Renal cortex interstitium (tissue), 11 donors: ENCODE measurements at regions not wholly inside any gene's neighbourhood (a gene's known extent, or its start where the extent isn't known, plus 50 kb on each side); places are given as distances from the start of the nearest gene placed in this dataset.

Source experiments
- DNase-seq, 11 donors: peaks; one replicate each; pipeline ENCODE4 v3.0.0-alpha.2; 2013; ENCODE audit warnings: low read depth in 9 of 11, low spot score in 4 of 11; ENCODE audit errors: extremely low read depth in 1 of 11

DNA sequence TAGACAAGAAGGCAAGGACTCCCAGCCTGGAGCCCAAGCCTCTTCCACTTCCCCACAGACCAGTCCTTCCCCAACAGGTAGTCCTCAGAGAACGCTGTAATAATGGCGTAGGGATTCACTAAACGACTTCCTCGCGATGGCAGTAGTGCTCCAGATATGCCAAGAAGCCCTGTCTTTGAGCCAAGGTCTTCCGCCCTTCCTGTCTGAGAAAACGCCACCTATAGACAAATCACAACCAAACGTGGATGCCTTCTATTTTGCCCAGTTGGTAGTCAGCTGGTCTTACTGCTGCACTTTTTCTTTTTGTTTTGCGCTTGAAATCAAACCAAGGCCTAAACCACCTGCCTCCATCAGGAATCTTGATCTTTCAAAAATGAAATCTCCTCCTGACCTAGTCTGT is 203.3 kb downstream of the OR13H1 start:
- peak in 5 of 11 donors; percentile 78 to 87 (median 82) for DNase-seq

DNA sequence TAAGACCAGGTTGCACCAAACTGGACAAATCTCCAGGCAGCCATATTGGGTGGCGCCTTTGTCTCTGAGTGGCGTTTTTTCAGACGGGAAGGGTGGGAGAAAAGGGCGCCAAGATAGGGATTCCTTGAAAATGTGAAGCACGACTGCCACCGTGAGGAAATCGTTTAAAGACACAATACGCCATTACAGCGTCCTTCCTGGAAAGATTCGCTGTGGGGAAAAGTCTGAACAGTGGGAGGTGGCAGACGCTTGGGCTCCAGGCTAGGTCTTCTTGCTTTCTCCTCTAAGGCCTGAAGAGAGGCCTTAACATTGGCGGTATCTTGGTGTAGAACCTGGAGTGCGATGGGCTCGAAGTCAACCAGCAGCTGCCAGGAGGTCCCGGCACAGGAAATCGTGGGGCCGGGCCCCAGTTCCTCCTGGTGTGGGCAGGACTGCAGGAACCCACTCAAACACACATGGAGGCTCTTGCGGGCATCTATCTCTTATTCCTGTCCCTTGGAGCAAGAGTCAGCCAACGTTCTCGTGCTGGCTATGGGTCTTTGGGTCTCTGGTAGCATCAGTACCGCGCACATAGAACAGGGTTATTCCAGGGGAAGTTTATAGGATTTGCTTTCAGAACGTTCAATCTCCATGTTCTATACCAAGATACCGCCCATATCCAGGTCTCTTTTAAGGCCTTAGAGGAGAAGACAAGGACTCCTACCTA is 208.8 kb downstream of the OR13H1 start:
- peak in 5 of 11 donors; percentile 84 to 90 (median 87) for DNase-seq

DNA sequence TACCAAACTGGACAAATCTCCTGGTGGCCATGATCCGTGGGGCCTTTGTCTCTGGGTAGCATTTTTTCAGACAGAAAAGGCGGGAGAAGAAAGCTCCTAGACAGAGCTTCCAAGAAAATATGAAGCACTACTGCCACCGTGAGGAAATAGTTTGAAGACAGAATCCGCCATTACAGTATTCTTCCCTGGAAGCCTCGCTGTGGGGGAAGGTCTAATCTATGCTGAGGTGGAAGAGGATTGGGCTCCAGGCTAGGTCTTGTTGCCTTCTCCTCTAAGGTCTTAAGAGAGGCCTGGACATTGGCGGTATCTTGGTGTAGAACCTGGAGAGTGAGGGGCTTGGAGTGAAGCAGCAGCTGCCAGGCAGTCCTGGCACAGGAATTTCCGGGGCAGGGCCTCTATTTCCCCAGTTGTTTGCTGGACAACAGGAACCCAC is 218.9 kb downstream of the OR13H1 start:
- peak in 5 of 11 donors; percentile 79 to 92 (median 83) for DNase-seq

DNA sequence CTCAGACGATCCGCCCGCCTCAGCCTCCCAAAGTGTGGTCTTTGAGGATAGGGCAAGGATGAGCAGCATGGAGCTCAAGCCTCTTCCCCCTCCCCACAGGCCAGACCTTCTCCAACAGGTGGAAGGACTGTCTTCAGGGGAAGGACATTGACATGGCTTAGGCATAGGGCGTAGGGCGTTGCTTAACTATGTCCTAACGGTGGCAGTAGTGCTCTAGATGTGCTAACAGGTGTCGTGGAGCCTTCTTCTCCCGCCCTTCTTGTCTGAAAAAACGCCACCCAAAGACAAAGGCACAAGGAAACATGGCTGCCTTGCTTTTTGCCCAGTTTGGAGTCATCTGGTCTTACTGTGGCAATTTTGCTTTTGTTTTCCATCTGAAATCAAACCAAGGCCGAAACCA is 219.8 kb downstream of the OR13H1 start:
- peak in 5 of 11 donors; percentile 84 to 91 (median 87) for DNase-seq

DNA sequence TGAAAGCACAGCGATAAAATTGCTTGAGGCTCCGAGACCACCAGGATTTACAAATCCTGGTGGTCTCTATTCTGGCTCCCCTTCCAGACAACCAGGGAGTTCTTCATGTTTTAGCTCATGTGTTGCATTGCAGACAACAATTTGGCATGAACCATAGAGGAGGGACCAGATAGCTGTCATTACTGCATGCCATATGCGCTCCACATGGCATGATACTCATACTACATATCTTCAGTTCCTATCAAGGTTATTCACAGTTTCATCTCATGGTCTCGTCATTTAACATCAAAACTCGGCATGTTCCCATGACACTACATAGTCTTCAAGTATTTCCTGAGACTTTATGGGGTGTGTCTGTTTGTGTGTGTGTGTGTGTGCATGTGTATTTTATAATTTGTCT is 220.3 kb downstream of the OR13H1 start:
- no peak for DNase-seq

DNA sequence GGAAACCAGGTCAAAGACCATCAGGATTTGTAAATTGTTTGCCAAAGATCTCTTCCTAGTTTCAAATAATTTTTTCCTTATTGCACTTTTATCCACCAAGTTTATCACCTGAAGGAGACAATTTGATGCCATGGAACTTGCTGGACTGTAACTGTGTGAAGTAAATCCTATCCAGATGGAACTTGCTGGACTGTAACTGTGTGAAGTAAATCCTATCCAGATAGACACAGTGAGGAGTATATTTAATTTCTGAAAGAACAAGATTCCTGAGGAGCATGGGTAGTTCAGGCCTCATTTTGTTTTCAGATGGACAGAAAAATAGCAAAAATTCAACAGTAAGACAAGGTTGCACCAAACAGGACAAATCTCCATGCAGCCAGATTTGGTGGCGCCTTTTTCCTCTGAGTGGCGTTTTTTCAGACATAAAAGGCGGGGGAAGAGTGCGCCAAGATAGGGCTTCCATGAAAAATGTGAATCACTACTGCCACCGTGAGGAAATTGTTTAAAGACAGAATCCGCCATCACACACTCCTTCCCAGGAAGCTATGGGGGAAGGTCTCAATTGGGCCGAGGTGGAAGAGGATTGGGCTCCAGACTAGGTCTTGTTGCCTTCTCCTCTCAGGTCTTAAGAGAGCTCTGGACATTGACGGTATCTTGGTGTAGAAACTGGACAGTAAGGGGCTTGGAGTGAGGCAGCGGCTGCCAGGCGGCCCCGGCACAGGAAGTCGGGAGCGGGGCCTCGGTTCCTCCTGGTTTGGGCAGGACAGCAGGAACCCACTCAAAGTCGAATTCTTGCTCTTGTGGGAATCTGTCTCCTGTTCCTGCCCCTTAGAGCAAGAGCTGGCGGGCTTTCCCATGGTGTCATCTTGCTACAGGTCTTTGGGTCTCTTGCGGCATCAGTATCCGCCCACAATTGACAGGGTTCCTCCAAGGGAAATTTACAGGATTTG is 234.7 kb downstream of the OR13H1 start:
- peak in 5 of 11 donors; percentile 83 to 90 (median 86) for DNase-seq

DNA sequence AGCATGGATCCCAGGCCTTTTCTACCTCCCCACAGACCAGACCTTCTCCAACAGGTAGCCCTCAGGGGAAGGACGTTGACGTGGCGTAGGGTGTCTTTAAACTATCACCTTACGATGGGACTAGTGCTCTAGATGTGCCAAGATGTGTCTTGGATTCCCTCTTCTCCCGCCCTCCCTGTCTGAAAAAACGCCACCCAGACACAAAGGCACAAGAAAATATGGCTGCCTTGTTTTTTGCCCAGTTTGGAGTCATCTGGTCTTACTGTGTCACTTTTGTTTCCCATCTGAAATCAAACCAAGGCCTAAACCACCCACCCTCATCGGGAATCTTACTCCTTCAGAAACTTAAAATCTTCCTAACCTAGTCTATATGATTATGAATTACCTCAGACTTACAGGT is 235.4 kb downstream of the OR13H1 start:
- DNase-seq, result no peak

DNA sequence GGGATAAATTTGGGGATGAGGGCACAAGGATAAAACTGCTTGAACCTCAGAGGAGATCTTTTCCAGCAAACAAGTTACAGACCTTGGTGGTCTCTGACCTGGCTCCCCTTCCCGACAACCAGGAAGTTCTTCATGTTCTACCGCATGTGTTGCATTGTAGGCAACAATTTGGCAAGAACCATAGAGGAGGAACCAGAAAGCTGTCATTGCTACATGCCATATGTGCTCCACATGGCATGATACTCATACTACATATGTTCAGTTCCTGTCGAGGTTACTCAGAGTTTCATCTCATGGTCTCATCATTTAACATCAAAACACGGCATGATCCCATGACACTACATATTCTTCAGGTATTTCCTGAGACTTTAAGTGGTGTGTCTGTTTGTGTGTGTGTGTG is 235.9 kb downstream of the OR13H1 start:
- DNase-seq, result no peak

DNA sequence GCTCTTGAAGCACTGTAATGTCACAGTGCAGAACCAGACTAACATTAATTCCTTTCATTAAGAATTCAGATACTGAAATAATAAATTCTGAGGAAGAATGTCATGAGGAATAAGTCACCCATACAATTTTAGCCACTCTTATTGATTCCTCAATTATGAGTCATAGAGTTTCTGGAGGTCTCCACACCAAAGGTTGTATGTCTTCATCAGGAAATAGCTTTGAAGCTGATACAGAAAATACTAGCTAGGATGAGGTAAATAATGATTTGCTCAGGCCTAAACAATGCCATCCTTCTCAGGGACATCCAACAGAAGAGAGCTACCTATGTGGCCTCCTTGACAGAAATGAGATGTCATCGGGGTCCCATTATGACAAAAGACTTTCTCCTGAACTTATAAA is 238.8 kb downstream of the OR13H1 start:
- no peak for DNase-seq

DNA sequence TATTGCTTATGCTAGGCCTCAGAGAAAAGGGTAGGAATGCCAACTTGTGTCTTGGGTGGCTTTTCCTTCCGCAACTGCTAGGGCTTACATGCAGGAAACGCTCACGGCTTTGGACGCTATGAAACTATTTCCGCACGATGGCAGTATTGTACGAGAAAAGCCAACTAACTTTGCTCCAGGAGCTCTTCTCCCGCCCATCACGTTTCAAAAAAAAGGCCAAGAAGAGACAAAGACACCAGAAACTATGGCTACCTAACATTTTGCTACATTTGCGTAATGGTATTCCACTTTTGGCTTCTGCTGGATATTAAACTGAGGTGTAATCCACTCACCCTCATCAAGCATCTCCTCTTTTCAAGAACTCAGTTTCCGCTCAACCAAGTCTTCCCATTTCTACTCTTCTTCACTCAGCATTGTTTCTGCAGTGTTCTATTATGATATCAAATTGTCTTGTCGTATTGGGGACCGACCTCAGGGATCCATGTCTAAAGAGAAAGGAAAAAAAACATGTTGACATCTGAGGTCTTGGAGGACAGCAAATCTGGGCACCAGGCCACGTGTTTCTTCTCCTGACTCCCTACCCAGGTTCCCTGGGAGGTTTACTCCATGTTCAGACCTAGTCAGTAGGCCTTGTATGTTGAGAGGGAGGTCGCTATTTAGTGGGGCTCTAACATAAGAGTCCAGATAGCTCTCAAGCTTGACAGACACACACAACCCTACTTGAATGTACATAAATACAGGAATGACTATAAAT is 239.4 kb upstream of the STK26 start:
- peak in 5 of 11 donors; percentile 84 to 91 (median 91) for DNase-seq

DNA sequence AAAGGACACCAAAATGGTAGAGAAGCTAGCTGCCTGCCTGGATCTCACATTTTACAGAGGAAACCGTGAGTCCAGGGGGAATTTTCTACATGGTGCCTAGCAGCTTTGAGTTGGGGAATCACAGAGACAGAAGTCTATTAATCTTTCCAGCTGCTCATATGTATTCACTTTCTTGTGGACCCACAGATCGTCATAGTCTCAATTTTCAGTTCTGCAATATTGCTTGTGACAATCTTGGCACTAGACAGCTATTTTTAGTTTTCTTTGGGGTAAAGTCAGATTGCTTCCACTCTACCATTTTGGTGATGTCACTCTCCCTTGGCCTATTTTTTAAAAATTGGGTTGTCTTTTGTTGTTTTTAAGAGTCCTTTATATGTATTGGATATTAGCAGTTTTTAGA is 233.4 kb upstream of the STK26 start:
- DNase-seq, result no peak

DNA sequence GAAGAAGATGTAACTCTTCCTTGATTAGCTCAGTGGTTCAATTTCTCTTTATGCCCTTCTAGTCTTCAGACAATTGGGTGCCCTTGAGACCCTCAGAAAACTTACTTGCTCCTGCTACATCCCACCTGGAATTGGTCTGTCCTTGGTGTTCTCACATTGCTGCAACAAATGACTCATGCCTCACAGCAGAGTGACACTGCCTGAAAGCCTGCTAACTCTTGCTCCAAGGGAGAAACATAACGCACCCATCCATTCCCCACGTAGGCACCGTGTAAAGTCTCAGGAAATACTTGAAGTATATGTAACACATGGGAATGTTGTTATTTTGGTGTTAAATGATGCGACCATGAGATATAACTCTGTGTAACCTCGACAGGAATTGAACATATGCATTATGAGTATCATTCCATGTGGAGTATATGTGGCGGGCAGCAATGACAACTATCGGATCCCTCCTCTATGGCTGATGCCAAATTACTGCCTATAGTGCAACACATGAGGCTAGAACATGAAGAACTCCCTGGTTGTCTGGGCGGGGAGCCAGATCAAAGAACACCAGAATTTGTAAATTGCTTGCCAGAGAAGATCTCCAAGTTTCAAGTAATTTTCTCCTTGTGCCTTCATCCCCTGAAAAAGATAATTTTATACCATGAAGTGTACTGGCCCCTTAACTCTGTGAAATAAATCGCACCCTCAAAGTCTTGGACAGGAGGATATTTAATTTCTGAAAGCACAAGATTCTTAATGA is 231.3 kb upstream of the STK26 start:
- DNase-seq, result no peak

DNA sequence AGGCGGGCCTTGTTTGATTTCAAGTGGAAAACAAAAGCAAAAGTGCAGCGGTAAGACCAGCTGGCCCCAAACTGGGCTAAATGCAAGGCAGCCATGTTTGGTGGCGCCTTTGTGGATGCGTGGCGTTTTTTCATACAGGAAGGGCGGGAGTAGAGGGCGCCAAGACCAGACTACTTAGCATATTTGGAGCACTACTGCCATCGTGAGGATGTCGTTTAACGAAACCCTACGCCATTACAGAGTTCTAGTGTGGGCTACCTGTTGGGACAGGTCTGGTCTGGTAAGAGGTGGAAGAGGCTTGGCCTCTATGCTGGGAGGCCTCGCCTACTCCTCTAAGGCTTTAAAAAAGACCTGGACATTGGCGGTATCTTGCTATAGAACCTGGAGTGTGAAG is 230.7 kb upstream of the STK26 start:
- DNase-seq, result peak in 5 of 11 donors; percentile 91 to 93 (median 92)

DNA sequence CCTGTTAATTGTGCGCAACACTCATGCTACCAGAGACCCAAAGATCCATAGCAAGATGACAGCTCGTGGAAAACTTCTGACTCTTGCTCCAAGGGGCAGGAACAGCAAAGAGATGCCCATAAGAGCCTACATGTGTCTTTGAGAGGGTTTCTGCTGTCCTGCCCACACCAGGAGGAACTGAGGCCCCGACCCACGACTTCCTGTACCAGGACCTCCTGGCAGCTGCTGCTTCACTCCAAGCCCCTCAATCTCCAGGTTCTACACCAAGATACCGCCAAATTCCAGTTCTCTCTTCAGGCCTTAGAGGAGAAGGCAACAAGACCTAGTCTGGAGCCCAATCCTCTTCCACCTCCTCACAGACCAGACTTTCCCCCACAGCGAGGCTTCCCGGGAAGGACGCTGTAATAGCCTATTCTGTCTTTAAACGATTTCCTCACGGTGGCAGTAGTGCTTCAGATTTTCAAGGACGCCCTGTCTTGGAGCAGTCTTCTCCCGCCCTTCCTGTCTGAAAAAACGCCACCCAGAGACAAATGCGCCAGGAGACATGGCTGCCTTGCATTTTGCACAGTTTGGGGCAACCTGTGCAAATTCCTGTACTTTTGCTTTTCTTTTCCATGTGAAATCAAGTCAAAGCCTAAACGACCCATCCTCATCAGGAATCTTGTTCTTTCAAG is 230.2 kb upstream of the STK26 start:
- peak in 5 of 11 donors; percentile 89 to 92 (median 91) for DNase-seq

DNA sequence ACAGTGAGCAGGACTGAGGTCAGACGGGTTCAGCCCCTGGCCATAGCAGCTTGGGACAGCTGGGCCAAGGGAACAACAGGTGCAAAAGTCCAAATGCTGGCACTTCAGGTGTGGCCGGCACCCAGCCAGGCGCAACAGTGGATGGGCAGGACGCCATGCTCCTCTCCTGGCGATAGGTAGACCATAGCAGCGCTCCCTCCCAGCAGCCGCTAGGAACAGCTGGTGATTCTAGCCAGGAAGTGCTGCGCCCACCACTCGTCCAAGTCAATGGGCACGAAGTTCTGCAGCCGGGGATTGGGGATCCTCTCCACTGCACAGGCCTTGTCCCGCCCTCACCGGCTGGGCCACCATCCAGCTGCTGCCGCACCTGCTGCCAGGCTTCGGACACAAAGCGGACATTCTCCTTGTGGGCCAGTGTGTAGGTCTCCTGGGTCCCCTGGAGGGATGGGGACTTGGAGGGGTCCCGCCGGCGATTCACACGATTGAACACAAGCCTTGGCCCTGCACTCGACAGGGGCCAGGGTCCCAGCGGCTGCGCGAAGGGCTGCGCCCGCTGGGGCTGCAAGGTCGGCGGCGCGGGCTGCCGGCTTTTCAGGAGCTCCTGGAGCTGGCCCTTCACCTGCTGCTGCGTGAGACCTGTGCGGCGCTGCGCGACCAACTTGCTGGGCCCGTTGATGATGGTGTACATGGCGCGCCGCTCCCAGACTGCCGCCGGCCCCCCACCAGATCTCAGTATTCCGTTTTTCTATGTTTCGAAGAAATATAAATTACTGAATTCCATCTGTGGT is 227.5 kb upstream of the STK26 start:
- DNase-seq, result no peak

DNA sequence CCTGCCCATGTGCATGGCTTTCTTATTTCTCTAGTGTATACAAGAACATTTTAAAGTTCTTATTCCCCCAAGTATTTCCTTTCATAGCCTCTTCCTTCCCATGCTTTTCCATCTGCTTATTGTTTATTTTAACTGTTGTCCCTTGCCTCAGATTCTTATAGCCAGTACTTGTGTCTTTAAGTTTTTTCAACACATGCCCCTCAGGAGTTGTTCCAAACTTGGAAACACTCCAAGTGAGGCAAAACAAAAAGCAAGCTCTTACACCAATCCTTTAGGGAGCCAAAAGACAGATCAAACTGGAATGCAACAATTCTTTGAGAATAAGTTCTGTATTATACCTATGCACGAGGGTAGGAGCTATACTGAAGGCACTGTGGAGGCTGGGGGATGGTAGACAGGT is 222.0 kb upstream of the STK26 start:
- no peak for DNase-seq

DNA sequence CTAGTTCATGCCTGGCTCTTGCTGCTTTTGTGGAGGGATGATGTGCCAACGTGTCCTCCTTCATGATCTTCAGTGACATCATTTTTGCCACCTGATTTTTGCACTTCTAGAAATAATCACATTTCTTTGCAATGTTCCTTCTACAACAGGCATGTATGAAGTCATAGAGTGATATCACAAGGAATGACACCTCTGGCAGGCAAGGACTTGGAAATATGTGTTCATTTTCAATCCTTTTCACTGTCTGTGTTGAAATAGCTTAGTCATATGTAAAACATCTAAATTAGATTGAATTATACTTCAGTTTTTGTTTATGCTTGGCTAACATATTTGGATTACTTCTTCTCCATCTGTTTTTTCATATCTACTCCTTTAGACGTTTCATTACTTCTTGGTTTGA is 221.2 kb upstream of the STK26 start:
- DNase-seq, result no peak
